Activated CD4-positive, CD25-positive, alpha-beta regulatory T cell treated with anti-CD3 and anti-CD28 coated beads, Interleukin-2, amount 50 U/mL, for 24 hours (primary cell): ENCODE measurements at regions not wholly inside any gene's neighbourhood (a gene's known extent, or its start where the extent isn't known, plus 50 kb on each side); places are given as distances from the start of the nearest gene placed in this dataset.
"Not testable (repeated sequence)": the region's sequence is repeated elsewhere in the genome, so short reads cannot be mapped to it uniquely, and the experiment has no call there.

Source experiments
- ATAC-seq, 2 donors: fragments of 150-1000 bp; cut with Tn5 transposase; one replicate each; pipeline ENCODE4 v1.10.0; 2021; ENCODE audit warnings: mild to moderate bottlenecking in 1 of 2, moderate library complexity in 1 of 2

- no peak for ATAC-seq
Observed at GRCh38 chr9:19931098-19931890, 142.5 kb upstream of the SLC24A2 start.

GRCh38 chr9:19927560-19927959 is 138.7 kb upstream of the SLC24A2 start:
- no peak for ATAC-seq

- no peak for ATAC-seq
Observed at GRCh38 chr9:19926774-19927173, 137.9 kb upstream of the SLC24A2 start.

DNA sequence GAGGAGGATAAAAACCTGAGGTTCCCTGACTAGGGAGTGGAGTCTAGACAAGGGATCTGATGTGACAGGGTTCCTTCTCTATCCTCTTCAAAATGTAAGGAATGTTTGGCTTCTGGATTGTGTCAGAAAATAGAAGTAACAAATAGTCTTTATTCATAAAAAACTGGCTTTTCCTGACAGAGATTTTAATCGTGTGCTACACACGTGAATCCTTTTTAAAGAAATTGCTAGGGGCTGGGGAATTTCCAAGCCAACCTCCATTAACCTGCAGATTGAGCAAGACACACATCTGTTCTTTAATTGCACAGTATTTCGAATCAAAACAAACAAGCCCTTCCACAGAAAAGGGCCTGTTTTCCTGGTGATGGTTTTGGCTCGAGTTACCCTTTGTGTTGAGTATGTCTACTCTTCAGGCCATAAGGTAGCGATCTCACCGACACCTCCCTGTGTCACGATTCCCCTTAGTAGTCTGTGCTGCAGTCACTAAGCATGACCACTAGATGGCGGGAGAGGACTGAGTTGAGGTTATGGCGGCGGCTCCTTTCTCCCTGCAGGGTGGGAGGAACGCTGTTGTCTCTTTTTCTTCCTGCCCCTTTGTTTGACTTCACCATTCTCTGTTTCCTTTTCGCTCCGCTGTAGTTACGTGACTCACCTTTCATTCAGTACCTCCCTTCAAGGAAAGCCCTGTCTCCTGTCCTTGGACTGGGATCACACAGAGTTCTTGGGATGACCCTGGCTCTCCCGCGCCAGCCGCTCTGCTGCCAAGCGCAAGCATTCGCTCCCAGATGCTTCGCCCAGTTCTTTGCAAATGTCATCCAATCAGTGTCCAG is 137.1 kb upstream of the SLC24A2 start:
- ATAC-seq: peak; percentile 94 to 97

GRCh38 chr9:19924080-19924479 is 135.2 kb upstream of the SLC24A2 start:
- ATAC-seq: no peak

GRCh38 chr9:19922476-19923118 is 133.8 kb upstream of the SLC24A2 start:
- ATAC-seq: no peak

GRCh38 chr9:19920401-19920800 is 131.6 kb upstream of the SLC24A2 start:
- ATAC-seq: no peak

DNA sequence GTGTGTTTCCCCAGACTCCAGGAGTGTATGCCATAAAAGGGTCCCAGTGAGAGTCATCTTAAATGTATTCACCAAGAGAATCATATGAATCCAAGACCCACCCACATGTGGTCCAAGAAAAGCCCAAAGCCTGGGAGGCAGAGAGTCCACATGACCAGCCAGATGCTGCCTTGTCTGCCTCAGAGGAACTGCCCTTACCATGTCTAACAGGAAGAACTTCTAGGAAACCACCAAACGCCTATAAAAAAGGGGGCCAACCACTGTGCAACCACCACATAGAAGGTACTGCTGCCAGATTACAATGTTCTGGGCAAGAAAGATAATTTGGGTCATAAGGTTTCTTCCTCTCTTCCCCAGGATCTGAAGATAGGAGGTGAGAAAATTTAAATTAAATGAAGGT is 129.8 kb upstream of the SLC24A2 start:
- ATAC-seq: no peak

DNA sequence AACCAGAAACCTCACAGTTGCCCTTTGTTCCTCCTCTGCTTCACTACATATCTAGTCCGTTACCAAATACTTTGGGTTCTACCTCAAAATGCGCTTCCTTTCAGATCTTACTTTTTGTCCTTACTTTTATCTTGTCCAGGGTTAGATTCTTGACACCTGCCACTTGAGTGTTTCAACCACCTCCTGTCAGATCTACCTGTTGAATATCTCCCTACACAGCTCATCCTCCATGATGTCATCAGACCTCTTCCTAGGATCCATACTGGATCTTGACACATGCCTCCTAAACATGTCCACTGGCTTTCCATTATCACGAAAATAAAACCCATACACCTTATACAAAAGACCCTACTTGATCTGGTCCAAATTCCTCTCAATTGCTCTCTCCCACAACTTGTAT is 125.2 kb upstream of the SLC24A2 start:
- no peak for ATAC-seq

GRCh38 chr9:19913151-19913550 is 124.3 kb upstream of the SLC24A2 start:
- ATAC-seq: no peak

GRCh38 chr9:19903076-19903475 is 114.2 kb upstream of the SLC24A2 start:
- no peak for ATAC-seq

- no peak for ATAC-seq
Observed at GRCh38 chr9:19901586-19901985, 112.7 kb upstream of the SLC24A2 start.

GRCh38 chr9:19896161-19896560 is 107.3 kb upstream of the SLC24A2 start:
- ATAC-seq: no peak

DNA sequence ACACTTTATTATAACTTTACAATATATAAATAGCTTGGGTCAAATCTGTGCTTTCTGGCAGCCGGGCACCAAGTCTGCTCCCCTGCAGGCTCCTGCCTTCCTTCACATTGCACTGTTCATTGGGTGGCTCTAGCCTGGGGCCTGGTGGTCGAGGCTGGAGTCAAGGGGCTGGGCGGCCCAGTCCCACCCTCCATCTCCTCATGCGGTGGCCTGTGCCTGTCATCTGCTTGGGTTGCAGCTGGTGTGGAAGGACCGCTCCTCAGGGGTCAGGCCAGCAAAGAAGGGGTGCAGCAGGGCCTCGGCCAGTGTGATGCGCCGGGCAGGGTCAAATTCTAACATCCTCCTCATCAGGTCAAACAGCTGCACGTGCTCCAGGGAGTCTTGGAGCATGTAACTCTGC is 106.7 kb upstream of the SLC24A2 start:
- not testable (repeated sequence) for ATAC-seq

- ATAC-seq: no peak
Observed at GRCh38 chr9:19895006-19895405, 106.2 kb upstream of the SLC24A2 start.

DNA sequence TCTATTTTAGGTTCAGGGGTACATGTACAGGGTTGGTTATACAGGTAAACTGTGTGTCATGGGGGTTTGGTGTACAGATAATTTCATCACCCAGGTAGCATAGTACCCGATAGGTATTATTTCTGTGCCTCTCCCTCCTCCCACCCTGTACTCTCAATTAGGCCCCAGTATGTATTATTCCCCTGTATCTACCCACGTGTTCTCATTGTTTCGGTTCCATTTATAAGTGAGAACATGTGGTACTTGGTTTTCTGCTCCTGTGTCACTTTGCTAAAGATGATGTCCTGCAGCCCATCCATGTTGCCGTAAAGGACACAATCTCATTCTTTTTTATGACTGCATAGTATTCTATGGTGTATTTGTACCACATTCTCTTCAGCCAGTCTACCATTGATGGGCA is 96.8 kb upstream of the SLC24A2 start:
- no peak for ATAC-seq

GRCh38 chr9:19879062-19879461 is 90.2 kb upstream of the SLC24A2 start:
- ATAC-seq: no peak

DNA sequence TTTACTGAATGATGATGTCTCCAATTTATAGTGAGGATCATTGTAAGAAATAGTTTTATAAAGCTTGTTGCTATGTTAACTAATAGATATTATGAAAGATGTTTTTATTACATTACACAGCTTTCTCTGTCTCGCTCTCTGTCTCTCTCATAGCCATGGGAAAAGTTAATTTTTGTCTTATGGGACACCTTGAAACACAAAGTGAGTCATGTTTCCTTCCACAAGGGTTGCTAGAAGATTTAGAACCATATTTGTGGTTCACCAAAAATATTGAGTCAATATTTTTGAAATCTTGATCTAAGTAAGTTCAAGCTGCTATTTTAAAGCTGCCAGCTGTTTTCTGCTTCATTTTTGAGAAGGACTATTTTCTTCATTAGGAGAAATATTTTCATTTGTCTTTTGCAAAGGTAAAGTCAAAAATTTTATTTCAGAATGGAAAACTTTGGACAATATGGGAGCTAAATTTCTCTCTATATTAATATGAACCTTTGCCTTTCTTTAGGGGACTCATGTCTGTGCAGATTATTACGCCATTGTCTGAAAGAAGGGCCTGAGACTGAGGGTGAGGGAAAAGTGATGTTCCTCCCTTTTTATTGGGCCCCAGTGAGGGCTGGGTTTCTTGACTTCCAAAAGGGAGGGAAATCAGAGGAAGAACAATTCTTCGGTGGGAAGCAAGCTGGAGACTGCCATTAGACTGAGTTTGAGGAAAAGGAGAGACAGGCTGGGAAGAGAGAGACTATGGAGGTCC is 87.9 kb upstream of the SLC24A2 start:
- no peak for ATAC-seq

DNA sequence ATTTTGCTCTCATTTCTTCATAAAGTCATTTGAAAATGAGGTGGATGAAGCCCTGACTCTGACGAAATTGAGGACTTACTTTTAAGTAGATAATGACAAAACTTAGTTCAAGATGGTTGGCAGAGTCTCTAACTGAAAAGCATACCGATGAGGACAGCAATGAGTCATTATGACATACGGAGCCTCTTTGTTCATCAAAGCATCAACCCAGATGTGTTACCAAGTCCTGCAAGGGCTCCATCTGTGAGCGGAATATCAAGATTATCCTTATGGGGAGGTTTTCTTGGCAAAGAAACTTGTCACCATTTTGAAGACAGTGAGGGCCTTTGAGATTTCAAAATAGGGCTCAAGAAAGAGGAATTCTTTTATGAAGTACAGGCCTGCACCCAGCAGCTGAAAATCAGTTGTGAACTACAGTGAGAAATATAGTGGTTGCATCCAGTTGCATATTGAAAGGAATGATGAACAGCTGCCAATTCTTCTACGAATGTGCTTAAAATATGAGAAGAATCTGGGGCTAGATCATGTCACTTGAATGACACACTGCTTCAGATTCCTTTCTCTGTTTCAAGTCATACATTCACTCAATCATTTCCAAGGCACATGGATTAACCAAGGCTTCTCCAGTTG is 86.6 kb upstream of the SLC24A2 start:
- no peak for ATAC-seq

DNA sequence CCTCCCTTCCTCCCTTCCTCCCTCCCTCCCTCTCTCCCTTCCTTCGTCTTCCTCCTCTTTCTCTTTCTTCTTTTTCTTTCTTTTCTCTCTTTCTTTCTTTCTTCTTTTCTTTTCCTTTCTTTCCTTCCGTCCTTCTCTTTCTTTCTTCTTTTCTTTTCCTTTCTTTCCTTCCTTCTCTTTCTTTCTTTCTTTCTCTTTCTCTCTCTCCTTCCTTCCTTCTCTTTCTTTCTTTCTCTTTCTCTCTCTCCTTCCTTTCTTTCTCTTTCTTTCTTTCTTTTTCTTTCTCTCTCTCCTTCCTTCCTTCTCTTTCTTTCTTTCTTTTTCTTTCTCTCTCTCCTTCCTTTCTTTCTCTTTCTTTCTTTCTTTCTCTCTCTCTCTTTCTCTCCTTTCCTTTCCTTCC is 84.4 kb upstream of the SLC24A2 start:
- ATAC-seq: not testable (repeated sequence)

GRCh38 chr9:19870988-19871387 is 82.2 kb upstream of the SLC24A2 start:
- ATAC-seq: no peak

DNA sequence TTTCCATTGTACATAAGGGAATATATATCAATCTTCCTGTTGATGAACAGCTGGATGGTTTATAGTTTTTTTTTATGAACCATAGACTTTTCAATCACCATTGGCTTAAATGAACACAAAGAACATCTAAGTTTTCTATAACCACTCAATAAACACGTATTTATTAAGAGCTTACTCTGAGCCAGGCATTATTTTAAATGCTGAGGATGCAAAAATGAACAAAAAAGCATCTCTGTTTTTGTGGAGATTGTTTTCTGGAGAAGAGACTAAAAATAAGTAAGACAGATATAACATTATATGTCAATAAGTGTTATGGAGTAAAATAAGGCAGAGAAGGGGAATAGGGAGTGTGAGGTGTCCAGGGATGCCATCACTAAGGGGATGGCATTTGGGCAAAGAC is 52.1 kb upstream of the SLC24A2 start:
- ATAC-seq: no peak
